HCT116 (cell line): ENCODE measurements at regions not wholly inside any gene's neighbourhood (a gene's known extent, or its start where the extent isn't known, plus 50 kb on each side); places are given as distances from the start of the nearest gene placed in this dataset.
A peak's percentile ranks its signal among the peaks of the same experiment; 100 is the strongest.

Experiments used
- ATAC-seq: fragments of 200-7000 bp; cut with Tn5 transposase; 2 replicates; pipeline ENCODE4 v1.9.1; 2020; ENCODE audit warnings: mild to moderate bottlenecking, moderate library complexity
- BruUV-seq: library from RNA; stranded (reverse); fragments of 400-500 nt; replicated peaks from 2 replicates; lab custom pipeline; 2021; lab: Mats Ljungman, UMichigan
- CTCF ChIA-PET: fragments of 300-600 bp; sonication (Branson Sonifier 250); formaldehyde crosslinking; loops from one replicate; lab custom pipeline; 2021; ENCODE audit warnings: antibody characterized with exemption; lab: Charles Lee
- POLR2A ChIA-PET: fragments of 300-600, 350-600 bp; sonication (Branson Sonifier 250); formaldehyde crosslinking; loops from one replicate; lab custom pipeline; 2021; ENCODE audit warnings: antibody characterized with exemption; lab: Charles Lee
- RAD21 ChIA-PET, 2 experiments: fragments of 300-600 bp; sonication (Branson Sonifier 250); formaldehyde crosslinking; loops; one replicate each; lab custom pipeline; 2023; ENCODE audit warnings: low total read pairs in 2 of 2; ENCODE audit not compliant: uncharacterized antibody in 2 of 2, unreplicated experiment in 2 of 2, low non-redundant PET in 1 of 2; lab: Charles Lee
- DNase-seq: peaks from one replicate; pipeline ENCODE4 v3.0.0-alpha.2; 2010; ENCODE audit warnings: low read depth, low spot score
- H2AFZ ChIP-seq: fragments of 200-600 bp; shearing (Covaris generic), sonication (generic); 2 replicates; pipeline ENCODE4 v1.6.1; 2017; ENCODE audit warnings: low read depth, mixed run types, mixed read lengths, antibody characterized with exemption, low read length; ENCODE audit not compliant: poor library complexity, severe bottlenecking
- H3K27ac ChIP-seq: 2 replicates; pipeline ENCODE4 v1.5.1; 2012; ENCODE audit warnings: low read depth, low read length
- H3K27me3 ChIP-seq: fragments of 200-600 bp; sonication (generic); 2 replicates; pipeline ENCODE4 v1.6.1; 2016; ENCODE audit warnings: mixed run types, low read length, mixed read lengths; ENCODE audit not compliant: insufficient read depth
- H3K36me3 ChIP-seq, 2 experiments: fragments of 200-500 bp in 1 of 2; fragments of 200-600 bp in 1 of 2; sonication (Bioruptor generic) in 1 of 2; sonication (generic) in 1 of 2; 2 replicates each; pipeline versions ENCODE4 v1.5.1 to v1.6.1; 2014 to 2016; ENCODE audit warnings: low read length in 2 of 2, inconsistent platforms in 1 of 2, mixed read lengths in 1 of 2, mixed run types in 1 of 2; ENCODE audit not compliant: insufficient read depth in 2 of 2, control insufficient read depth in 1 of 2
- H3K4me1 ChIP-seq, 2 experiments: fragments of 200-600 bp in 1 of 2; sonication (generic) in 1 of 2; 2 replicates each; pipeline versions ENCODE4 v1.5.1 to v1.6.1; 2012 to 2017; ENCODE audit warnings: low read length in 2 of 2, inconsistent platforms in 1 of 2, mild to moderate bottlenecking in 1 of 2, mixed read lengths in 1 of 2, mixed run types in 1 of 2, moderate library complexity in 1 of 2; ENCODE audit not compliant: insufficient read depth in 2 of 2, control insufficient read depth in 1 of 2
- H3K4me2 ChIP-seq: fragments of 200-600 bp; sonication (generic); 2 replicates; pipeline ENCODE4 v1.6.1; 2017; ENCODE audit warnings: mixed run types, low read length, mixed read lengths
- H3K4me3 ChIP-seq, 2 experiments: fragments of 200-600 bp in 1 of 2; sonication (generic) in 1 of 2; replicated peaks in 1 of 2; 2 replicates each; pipeline ENCODE4 v1.5.1; 2011 to 2016; ENCODE audit warnings: low read length in 2 of 2, control low read depth in 1 of 2, low read depth in 1 of 2, mild to moderate bottlenecking in 1 of 2, mixed read lengths in 1 of 2, mixed run types in 1 of 2
- H3K79me2 ChIP-seq: fragments of 200-600 bp; sonication (generic); 2 replicates; pipeline ENCODE4 v1.6.1; 2017; ENCODE audit warnings: mild to moderate bottlenecking, mixed run types, low read length, moderate library complexity, mixed read lengths; ENCODE audit not compliant: insufficient read depth
- H3K9ac ChIP-seq: fragments of 200-600 bp; sonication (generic); 2 replicates; pipeline ENCODE4 v1.6.1; 2016; ENCODE audit warnings: low read length, mixed read lengths
- H3K9me2 ChIP-seq: fragments of 200-600 bp; sonication (generic), shearing (Covaris generic); 2 replicates; pipeline ENCODE4 v1.6.1; 2017; ENCODE audit warnings: mixed run types, mild to moderate bottlenecking, moderate library complexity; ENCODE audit not compliant: insufficient read depth
- H3K9me3 ChIP-seq, 2 experiments: fragments of 200-500 bp in 1 of 2; fragments of 200-600 bp in 1 of 2; sonication (Bioruptor generic) in 1 of 2; sonication (generic) in 1 of 2; 2 replicates each; pipeline ENCODE4 v1.6.1; 2014 to 2017; ENCODE audit warnings: low read length in 2 of 2, mixed read lengths in 2 of 2, inconsistent platforms in 1 of 2, low read depth in 1 of 2, mild to moderate bottlenecking in 1 of 2, mixed run types in 1 of 2, moderate library complexity in 1 of 2; ENCODE audit not compliant: control insufficient read depth in 1 of 2, insufficient read depth in 1 of 2
- H4K20me1 ChIP-seq: fragments of 200-600 bp; sonication (generic), shearing (Covaris generic); 2 replicates; pipeline ENCODE4 v1.6.1; 2017; ENCODE audit warnings: mixed run types, mild to moderate bottlenecking, moderate library complexity; ENCODE audit not compliant: insufficient read depth
- ATF3 ChIP-seq: IDR thresholded peaks from 2 replicates; pipeline ENCODE4 v1.6.1; 2012
- CEBPB ChIP-seq: IDR thresholded peaks from 2 replicates; pipeline ENCODE4 v1.6.1; 2012; ENCODE audit warnings: low read depth
- CTCF ChIP-seq, 3 experiments: fragments of 200-600 bp in 1 of 3; sonication (generic) in 1 of 3; IDR thresholded peaks in 2 of 3; conservative IDR thresholded peaks in 1 of 3; 2 replicates each; pipeline ENCODE4 v1.5.1; 2012 to 2017; ENCODE audit warnings: low read depth in 2 of 3, low read length in 2 of 3, antibody characterized with exemption in 1 of 3, borderline replicate concordance in 1 of 3, control low read depth in 1 of 3, mild to moderate bottlenecking in 1 of 3, mixed read lengths in 1 of 3, mixed run types in 1 of 3, moderate library complexity in 1 of 3; ENCODE audit not compliant: insufficient read depth in 1 of 3
- ELF1 ChIP-seq: IDR thresholded peaks from 2 replicates; pipeline ENCODE4 v1.6.1; 2012; ENCODE audit warnings: low read depth, borderline replicate concordance
- EZH2phosphoT487 ChIP-seq: fragments of 200-600 bp; IDR thresholded peaks from 2 replicates; pipeline ENCODE4 v1.6.1; 2018; ENCODE audit warnings: antibody characterized with exemption, borderline replicate concordance
- JUND ChIP-seq: IDR thresholded peaks from 2 replicates; pipeline ENCODE4 v1.6.1; 2012
- POLR2AphosphoS5 ChIP-seq: IDR thresholded peaks from 2 replicates; pipeline ENCODE4 v1.6.1; 2011; ENCODE audit warnings: mild to moderate bottlenecking, low read depth, low read length, moderate library complexity
- SP1 ChIP-seq: IDR thresholded peaks from 2 replicates; pipeline ENCODE4 v1.6.1; 2012; ENCODE audit warnings: low read depth
- YY1 ChIP-seq: IDR thresholded peaks from 2 replicates; pipeline ENCODE4 v1.6.1; 2011; ENCODE audit warnings: low read length, low read depth, moderate library complexity, mild to moderate bottlenecking; ENCODE audit not compliant: insufficient replicate concordance; ENCODE audit errors: extremely low read depth
- ZBTB33 ChIP-seq: IDR thresholded peaks from 2 replicates; pipeline ENCODE4 v1.6.1; 2011; ENCODE audit warnings: mild to moderate bottlenecking, low read length, moderate library complexity; ENCODE audit not compliant: insufficient replicate concordance; ENCODE audit errors: extremely low read depth
- ZFX ChIP-seq: fragments of 450-650 bp; IDR thresholded peaks from 2 replicates; pipeline ENCODE4 v1.6.1; 2017
- ZNF274 ChIP-seq: fragments of 200-500 bp; sonication (Bioruptor generic); IDR thresholded peaks from 2 replicates; pipeline ENCODE4 v1.6.1; 2014; ENCODE audit warnings: mild to moderate bottlenecking, low read depth, low read length, inconsistent platforms
- intact Hi-C: fragments of 100-400 bp; cut with micrococcal nuclease; formaldehyde crosslinking; loops from 2 replicates; pipeline ENCODE4 v1.10.0; 2022

- DNase-seq (no peak), ATAC-seq (no peak)
- Histone ChIP-seq H3K9me2 (no peaks in the 10 kb centered on the region), H3K36me3 (no peaks in the 10 kb centered on the region), H3K27ac (no peak overlapping the region), H3K27me3 (no peaks in the 10 kb centered on the region), H3K9ac (no peak overlapping the region), H3K4me2 (no peak overlapping the region), H3K79me2 (no peaks in the 10 kb centered on the region), H4K20me1 (0 out of 2 replicates have a peak, but pooled peaks cover 3% of the 10 kb centered on the region), H3K4me3 (no peak overlapping the region), H2AFZ (no peak overlapping the region), H3K9me3 (no peaks in the 10 kb centered on the region), H3K4me1 (peaks cover 0 to 16% of the 10 kb centered on the region in 2 experiments; a peak in 2 of 4 replicates)
- ChIA-PET CTCF (no interaction called here), POLR2A (no interaction called here), RAD21 (no interaction called here)
- no TSS peak for BruUV-seq
- intact Hi-C loops, result no loop called here
- no peak for TF ChIP-seq CEBPB
Measured at GRCh38 chr12:38547586-38547985, 231.0 kb downstream of the ALG10B start.

- BruUV-seq, result no TSS peak
- no peaks in the 10 kb centered on the region for H3K9me2 ChIP-seq
- H3K9ac ChIP-seq, result no peak overlapping the region
- H3K27ac ChIP-seq, result no peak overlapping the region
- H3K4me3 ChIP-seq, result no peak overlapping the region
- no peaks in the 10 kb centered on the region for H3K9me3 ChIP-seq
- H4K20me1 ChIP-seq, result no peaks in the 10 kb centered on the region
- H3K4me2 ChIP-seq, result peak overlapping the region; percentile 11; the same call in 1 of the 2 replicates
- peaks cover 0 to 6% of the 10 kb centered on the region in 2 experiments; a peak in 2 of 4 replicates for H3K4me1 ChIP-seq
- H2AFZ ChIP-seq, result peak overlapping the region; percentile 77
- H3K36me3 ChIP-seq, result no peaks in the 10 kb centered on the region
- ChIA-PET POLR2A (no interaction called here), RAD21 (interaction anchor here in 1 of 2 experiments (0.7 kb wide), 1 partner anchor 339 kb away, joined by 6 read pairs; no protein-coding TSS in a partner anchor), CTCF (interaction anchor here (1.1 kb wide), 1 partner anchor 11 kb away, joined by 6 read pairs; no protein-coding TSS in a partner anchor)
- DNase-seq (no peak), ATAC-seq (peak; percentile 64; the same call in 1 of the 2 replicates)
- no peaks in the 10 kb centered on the region for H3K27me3 ChIP-seq
- intact Hi-C loops, result no loop called here
- no peaks in the 10 kb centered on the region for H3K79me2 ChIP-seq
- TF ChIP-seq YY1 (no peak), ZNF274 (no peak), ZFX (no peak), EZH2phosphoT487 (no peak), POLR2AphosphoS5 (no peak), ELF1 (no peak), SP1 (no peak), CEBPB (no peak), ATF3 (no peak), JUND (no peak), ZBTB33 (no peak), CTCF (IDR thresholded peaks at IDR 0.05 in 2 of 3, conservative IDR thresholded peaks at IDR 0.05 in 1 of 3; ENCODE audit: borderline replicate concordance in 1 of 3, insufficient read depth in 1 of 3, low read depth in 2 of 3, low read length in 2 of 3) (no peak; a peak in 1 of 6 replicates)
Measured at GRCh38 chr12:38555620-38556591, 239.3 kb downstream of the ALG10B start.
